Astrocyte (in vitro differentiated cells and primary cell): ENCODE measurements at regions not wholly inside any gene's neighbourhood (a gene's known extent, or its start where the extent isn't known, plus 50 kb on each side); places are given as distances from the start of the nearest gene placed in this dataset.
"Not testable (repeated sequence)": the region's sequence is repeated elsewhere in the genome, so short reads cannot be mapped to it uniquely, and the experiment has no call there.

Experiments used
- DNase-seq: peaks from one replicate; pipeline ENCODE4 v3.0.0-alpha.2; 2010; ENCODE audit warnings: low read depth
- FAIRE-seq: peaks from 2 replicates; lab custom pipeline; 2011; peaks lifted over from hg19 to GRCh38; lab: Jason Lieb, UNC
- H2AFZ ChIP-seq: 2 replicates; pipeline ENCODE4 v1.6.0; 2012; ENCODE audit warnings: low read depth, low read length, inconsistent platforms
- H3K27ac ChIP-seq: 2 replicates; pipeline ENCODE4 v1.5.1; 2011; ENCODE audit warnings: low read depth, low read length, inconsistent platforms
- H3K27me3 ChIP-seq: 2 replicates; pipeline ENCODE4 v1.6.0; 2011; ENCODE audit warnings: low read length, inconsistent platforms; ENCODE audit not compliant: insufficient read depth
- H3K36me3 ChIP-seq: 2 replicates; pipeline ENCODE4 v1.5.1; 2011; ENCODE audit warnings: low read length, inconsistent platforms; ENCODE audit not compliant: insufficient read depth
- H3K4me1 ChIP-seq: 2 replicates; pipeline ENCODE4 v1.5.1; 2011; ENCODE audit warnings: low read length, inconsistent platforms; ENCODE audit not compliant: insufficient read depth
- H3K4me2 ChIP-seq: 2 replicates; pipeline ENCODE4 v1.6.0; 2012; ENCODE audit warnings: low read length, inconsistent platforms
- H3K4me3 ChIP-seq: 2 replicates; pipeline ENCODE4 v1.5.1; 2011; ENCODE audit warnings: low read depth, mild to moderate bottlenecking, low read length, inconsistent platforms; ENCODE audit not compliant: insufficient read depth
- H3K79me2 ChIP-seq: 2 replicates; pipeline ENCODE4 v1.6.0; 2012; ENCODE audit warnings: mild to moderate bottlenecking, low read length, inconsistent platforms; ENCODE audit not compliant: insufficient read depth
- H3K9ac ChIP-seq: 2 replicates; pipeline ENCODE4 v1.6.0; 2012; ENCODE audit warnings: mild to moderate bottlenecking, low read length, inconsistent platforms
- H3K9me3 ChIP-seq: 2 replicates; pipeline ENCODE4 v1.5.1; 2012; ENCODE audit warnings: low read depth, mild to moderate bottlenecking, low read length, inconsistent platforms; ENCODE audit not compliant: insufficient read depth
- H4K20me1 ChIP-seq: 2 replicates; pipeline ENCODE4 v1.6.0; 2012; ENCODE audit warnings: low read length, inconsistent platforms; ENCODE audit not compliant: insufficient read depth
- H3K27ac Mint-ChIP-seq: one replicate; pipeline ENCODE4 v1.8.0; 2021; ENCODE audit warnings: mild to moderate bottlenecking, mixed read lengths; ENCODE audit not compliant: unreplicated experiment
- H3K27me3 Mint-ChIP-seq: one replicate; pipeline ENCODE4 v1.8.0; 2021; ENCODE audit warnings: low read depth, mixed read lengths; ENCODE audit not compliant: unreplicated experiment
- H3K36me3 Mint-ChIP-seq: one replicate; pipeline ENCODE4 v1.8.0; 2021; ENCODE audit warnings: low read depth, mixed read lengths; ENCODE audit not compliant: unreplicated experiment
- H3K4me1 Mint-ChIP-seq: one replicate; pipeline ENCODE4 v1.8.0; 2021; ENCODE audit warnings: low read depth, mixed read lengths; ENCODE audit not compliant: unreplicated experiment
- H3K4me3 Mint-ChIP-seq: one replicate; pipeline ENCODE4 v1.8.0; 2021; ENCODE audit warnings: mild to moderate bottlenecking, moderate library complexity, mixed read lengths; ENCODE audit not compliant: unreplicated experiment
- H3K9me3 Mint-ChIP-seq: one replicate; pipeline ENCODE4 v1.8.0; 2021; ENCODE audit warnings: mild to moderate bottlenecking, mixed read lengths; ENCODE audit not compliant: unreplicated experiment

DNA sequence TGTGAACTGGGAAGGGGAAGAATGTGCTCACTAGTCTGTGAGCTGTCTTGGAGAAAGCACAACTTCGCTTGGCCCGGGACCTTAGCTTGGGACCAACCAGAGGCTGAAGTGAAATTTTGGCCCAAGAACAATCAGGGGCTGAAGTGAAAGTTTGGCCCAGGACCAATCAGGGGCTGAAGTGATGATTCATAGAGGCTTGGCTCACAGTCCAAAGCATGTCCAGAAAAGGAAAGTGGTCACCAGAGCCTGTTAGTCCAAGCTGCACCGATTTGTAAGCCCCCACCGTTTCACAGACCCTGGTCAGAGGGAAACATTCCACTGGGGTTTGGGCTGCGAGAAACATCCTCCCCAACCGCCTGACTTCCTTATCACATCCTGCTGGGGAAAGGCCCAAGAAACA lies 763.3 kb downstream of the SPATA31A7 start:
- FAIRE-seq, H3K27ac Mint-ChIP-seq, H3K27ac ChIP-seq, H3K27me3 Mint-ChIP-seq, H3K4me3 ChIP-seq, H3K27me3 ChIP-seq, H3K4me1 ChIP-seq, H3K9ac ChIP-seq, H3K79me2 ChIP-seq, H3K4me3 Mint-ChIP-seq, H3K36me3 Mint-ChIP-seq, H4K20me1 ChIP-seq, DNase-seq, H3K9me3 Mint-ChIP-seq, H3K4me2 ChIP-seq, H3K36me3 ChIP-seq, H3K4me1 Mint-ChIP-seq, H2AFZ ChIP-seq, H3K9me3 ChIP-seq: not testable (repeated sequence)

- not testable (repeated sequence) for H3K4me3 ChIP-seq, H3K9me3 ChIP-seq, DNase-seq, H3K36me3 Mint-ChIP-seq, H3K4me1 Mint-ChIP-seq, H3K4me3 Mint-ChIP-seq, H2AFZ ChIP-seq, H3K27me3 ChIP-seq, H4K20me1 ChIP-seq, H3K9me3 Mint-ChIP-seq, H3K27ac ChIP-seq, H3K4me2 ChIP-seq, H3K27me3 Mint-ChIP-seq, H3K9ac ChIP-seq, H3K27ac Mint-ChIP-seq, FAIRE-seq, H3K79me2 ChIP-seq, H3K36me3 ChIP-seq, H3K4me1 ChIP-seq
These were observed 781.8 kb downstream of the SPATA31A7 start for GRCh38 chr9:61971635-61972034.

DNA sequence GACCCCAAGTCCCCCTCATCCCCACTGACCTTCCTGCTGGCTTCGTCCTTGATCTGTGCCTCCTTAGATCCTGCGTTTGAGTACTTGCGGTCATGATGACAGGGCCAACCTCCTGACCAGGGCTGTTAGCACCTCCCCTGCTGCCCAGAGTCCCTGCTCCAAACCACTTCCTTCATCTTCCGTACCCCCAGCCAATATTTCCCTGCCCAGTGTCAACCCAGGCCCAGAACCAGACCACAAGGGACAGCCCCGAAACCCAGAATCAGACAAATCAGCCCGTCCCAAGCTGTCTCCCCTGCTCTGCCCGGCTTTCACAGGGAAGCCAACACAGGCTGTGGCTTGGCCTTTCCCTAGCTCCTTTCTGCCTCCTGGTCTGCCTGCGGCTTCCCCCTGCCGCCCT lies 784.7 kb downstream of the SPATA31A7 start:
- H3K27me3 Mint-ChIP-seq = not testable (repeated sequence)

DNA sequence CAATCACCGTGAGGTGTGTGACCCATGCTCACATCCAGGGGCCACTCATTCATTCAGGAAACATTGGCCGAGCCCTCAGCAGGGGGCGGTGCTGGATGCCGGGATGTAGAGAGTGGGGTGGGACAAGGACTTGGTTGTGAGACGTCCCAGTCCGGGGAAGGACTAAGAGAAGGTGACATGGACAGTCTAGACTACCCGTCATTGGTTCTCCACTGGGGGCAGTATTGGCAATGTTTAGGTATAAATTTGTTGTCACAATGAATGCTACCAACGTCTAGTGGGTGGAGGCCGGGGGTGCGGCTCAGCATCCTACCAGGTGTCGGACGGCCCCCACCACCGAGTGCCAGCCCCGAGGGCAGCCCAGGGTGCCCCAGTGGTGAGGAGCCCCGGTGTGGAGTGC lies 786.5 kb downstream of the SPATA31A7 start:
- H3K4me1 ChIP-seq, H3K27ac Mint-ChIP-seq, H3K4me2 ChIP-seq, H2AFZ ChIP-seq, H3K4me3 Mint-ChIP-seq, H3K4me3 ChIP-seq, H3K27me3 Mint-ChIP-seq, H3K9ac ChIP-seq, H3K36me3 Mint-ChIP-seq, H3K9me3 Mint-ChIP-seq, FAIRE-seq, H3K4me1 Mint-ChIP-seq, H3K36me3 ChIP-seq, H3K27ac ChIP-seq, H4K20me1 ChIP-seq, DNase-seq, H3K9me3 ChIP-seq, H3K79me2 ChIP-seq, H3K27me3 ChIP-seq: not testable (repeated sequence)

More for the DNA sequence above, 784.7 kb downstream of the SPATA31A7 start:
- not testable (repeated sequence) for H3K27ac ChIP-seq, H3K27me3 ChIP-seq, H3K79me2 ChIP-seq, H3K4me2 ChIP-seq, H3K36me3 ChIP-seq, FAIRE-seq, H3K4me3 ChIP-seq, H3K27ac Mint-ChIP-seq, DNase-seq, H4K20me1 ChIP-seq, H2AFZ ChIP-seq, H3K9ac ChIP-seq, H3K9me3 Mint-ChIP-seq, H3K4me3 Mint-ChIP-seq, H3K9me3 ChIP-seq, H3K4me1 ChIP-seq, H3K4me1 Mint-ChIP-seq, H3K36me3 Mint-ChIP-seq

GRCh38 chr9:61982727-61983126 lies 792.9 kb downstream of the SPATA31A7 start:
- H3K9ac ChIP-seq, H3K27ac Mint-ChIP-seq, DNase-seq, H3K9me3 Mint-ChIP-seq, H3K9me3 ChIP-seq, H3K4me1 Mint-ChIP-seq, H3K27me3 ChIP-seq, H3K4me1 ChIP-seq, H3K4me3 ChIP-seq, H3K36me3 Mint-ChIP-seq, H3K4me3 Mint-ChIP-seq, H3K36me3 ChIP-seq, H2AFZ ChIP-seq, H4K20me1 ChIP-seq, H3K79me2 ChIP-seq, H3K4me2 ChIP-seq, FAIRE-seq, H3K27ac ChIP-seq: not testable (repeated sequence)
- H3K27me3 Mint-ChIP-seq = peaks cover 12% of the 10 kb centered on the region

- not testable (repeated sequence) for H3K27me3 ChIP-seq, H3K79me2 ChIP-seq, H3K9ac ChIP-seq, H3K4me1 Mint-ChIP-seq, H3K4me2 ChIP-seq, H3K4me1 ChIP-seq, DNase-seq, H3K27ac ChIP-seq, H3K4me3 Mint-ChIP-seq, H3K4me3 ChIP-seq, H3K9me3 Mint-ChIP-seq, H3K27ac Mint-ChIP-seq, H4K20me1 ChIP-seq, H2AFZ ChIP-seq, H3K36me3 ChIP-seq, FAIRE-seq, H3K9me3 ChIP-seq, H3K36me3 Mint-ChIP-seq
- H3K27me3 Mint-ChIP-seq = peaks cover 12% of the 10 kb centered on the region
These were observed 793.6 kb downstream of the SPATA31A7 start for GRCh38 chr9:61983441-61983840.
